Skeletal muscle tissue (tissue), 3 donors: ENCODE measurements at regions not wholly inside any gene's neighbourhood (a gene's known extent, or its start where the extent isn't known, plus 50 kb on each side); places are given as distances from the start of the nearest gene placed in this dataset.
"Not testable (repeated sequence)": the region's sequence is repeated elsewhere in the genome, so short reads cannot be mapped to it uniquely, and the experiment has no call there.

Experiments used
- H3K27ac ChIP-seq: one replicate; pipeline ENCODE4 v1.7.0; 2013; ENCODE audit warnings: mild to moderate bottlenecking, low read depth, low read length, inconsistent platforms
- H3K27me3 ChIP-seq, 3 donors: one replicate each; pipeline ENCODE4 v1.7.0; 2013; ENCODE audit warnings: low read length in 3 of 3; ENCODE audit not compliant: control insufficient read depth in 3 of 3, insufficient read depth in 3 of 3
- H3K36me3 ChIP-seq, 3 donors: one replicate each; pipeline ENCODE4 v1.7.0; 2013; ENCODE audit warnings: low read length in 3 of 3; ENCODE audit not compliant: control insufficient read depth in 3 of 3, insufficient read depth in 3 of 3
- H3K4me1 ChIP-seq, 3 donors: one replicate each; pipeline ENCODE4 v1.7.0; 2013; ENCODE audit warnings: low read length in 3 of 3, mild to moderate bottlenecking in 3 of 3; ENCODE audit not compliant: control insufficient read depth in 3 of 3, insufficient read depth in 3 of 3
- H3K4me3 ChIP-seq, 3 donors: one replicate each; pipeline ENCODE4 v1.7.0; 2013; ENCODE audit warnings: low read length in 3 of 3
- H3K9ac ChIP-seq, 3 donors: one replicate each; pipeline ENCODE4 v1.7.0; 2013; ENCODE audit warnings: low read length in 3 of 3, mild to moderate bottlenecking in 3 of 3, moderate library complexity in 2 of 3, low read depth in 1 of 3
- H3K9me3 ChIP-seq, 3 donors: one replicate each; pipeline ENCODE4 v1.7.0; 2013; ENCODE audit warnings: low read length in 3 of 3; ENCODE audit not compliant: control insufficient read depth in 3 of 3
- donor health status: Osteomylitis.

DNA sequence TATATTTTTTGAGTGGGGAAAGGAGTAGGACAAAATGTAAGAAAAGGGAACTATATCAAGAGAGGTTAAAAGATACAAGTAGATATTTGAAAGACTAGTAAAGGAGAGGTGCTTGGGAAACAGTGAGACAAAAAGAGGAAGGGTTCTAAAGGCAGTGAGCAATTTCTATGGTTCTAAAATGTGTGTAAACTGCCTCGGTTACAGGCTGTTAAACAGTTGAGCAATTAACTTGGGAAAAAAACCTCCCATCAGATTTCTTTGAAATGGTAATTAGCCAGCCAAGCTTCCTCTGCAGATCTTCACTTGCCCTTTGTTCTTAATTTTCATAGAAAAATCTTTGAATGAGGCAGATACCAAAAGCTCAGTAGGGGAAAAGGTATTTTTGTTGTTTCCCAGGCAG, 238.7 kb upstream of the KCNH7 start:
- H3K4me1 ChIP-seq, result no peaks in the 10 kb centered on the region
- no peak overlapping the region for H3K4me3 ChIP-seq
- H3K27me3 ChIP-seq, result no peaks in the 10 kb centered on the region
- no peaks in the 10 kb centered on the region for H3K36me3 ChIP-seq
- H3K9me3 ChIP-seq, result no peaks in the 10 kb centered on the region
- no peak overlapping the region for H3K9ac ChIP-seq
- no peak overlapping the region for H3K27ac ChIP-seq

DNA sequence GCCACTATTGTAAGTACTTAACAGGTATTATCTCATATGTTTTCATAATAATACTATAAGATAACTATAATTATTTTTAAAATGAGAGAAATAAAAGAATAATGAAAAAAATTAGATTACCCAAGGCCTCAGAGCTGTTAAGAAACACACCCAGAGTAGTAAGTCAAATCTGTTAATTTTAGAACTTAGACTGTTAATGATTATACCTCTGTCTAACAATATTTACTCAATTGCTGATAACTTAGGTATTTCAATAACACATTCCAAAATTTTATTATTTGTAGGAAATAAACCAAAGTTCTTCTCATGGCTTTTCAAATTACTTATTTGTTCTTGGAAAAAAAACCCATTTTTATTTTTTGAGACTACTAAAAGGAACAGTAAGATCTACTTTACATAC, 227.5 kb upstream of the KCNH7 start:
- Histone ChIP-seq H3K27me3 (no peaks in the 10 kb centered on the region), H3K27ac (no peak overlapping the region), H3K9me3 (no peaks in the 10 kb centered on the region)

DNA sequence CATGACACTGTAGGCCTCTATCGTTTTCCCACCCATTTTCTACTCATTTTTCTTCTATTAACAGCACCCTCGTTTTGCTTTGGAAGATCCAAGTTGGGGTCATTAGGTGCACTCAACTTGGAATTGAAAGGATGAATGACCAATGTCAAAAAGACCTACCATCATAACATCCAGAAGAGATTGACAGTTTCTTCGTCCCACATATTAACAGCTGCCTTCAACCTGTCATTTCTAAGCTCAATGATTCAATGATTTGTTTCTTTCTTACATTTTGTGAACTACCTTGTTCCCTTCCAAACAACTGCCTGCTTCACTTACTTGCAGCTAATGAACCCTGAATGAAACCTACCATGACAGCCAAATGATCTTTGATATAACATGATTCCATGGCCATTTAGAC, 224.0 kb upstream of the KCNH7 start:
- Histone ChIP-seq H3K36me3 (no peaks in the 10 kb centered on the region), H3K27ac (no peak overlapping the region), H3K4me1 (no peaks in the 10 kb centered on the region), H3K9me3 (no peaks in the 10 kb centered on the region), H3K4me3 (no peak overlapping the region), H3K27me3 (no peaks in the 10 kb centered on the region), H3K9ac (no peak overlapping the region)

More for the DNA sequence above, 227.5 kb upstream of the KCNH7 start:
- no peaks in the 10 kb centered on the region for H3K4me1 ChIP-seq
- no peak overlapping the region for H3K9ac ChIP-seq
- no peak overlapping the region for H3K4me3 ChIP-seq
- H3K36me3 ChIP-seq, result no peaks in the 10 kb centered on the region

- H3K4me3 ChIP-seq, result no peak overlapping the region
- H3K36me3 ChIP-seq, result no peaks in the 10 kb centered on the region
- no peaks in the 10 kb centered on the region for H3K4me1 ChIP-seq
- no peaks in the 10 kb centered on the region for H3K27me3 ChIP-seq
- no peak overlapping the region for H3K27ac ChIP-seq
- no peaks in the 10 kb centered on the region for H3K9me3 ChIP-seq
- H3K9ac ChIP-seq, result no peak overlapping the region
These were observed 208.0 kb upstream of the KCNH7 start for GRCh38 chr2:163046615-163047014.

DNA sequence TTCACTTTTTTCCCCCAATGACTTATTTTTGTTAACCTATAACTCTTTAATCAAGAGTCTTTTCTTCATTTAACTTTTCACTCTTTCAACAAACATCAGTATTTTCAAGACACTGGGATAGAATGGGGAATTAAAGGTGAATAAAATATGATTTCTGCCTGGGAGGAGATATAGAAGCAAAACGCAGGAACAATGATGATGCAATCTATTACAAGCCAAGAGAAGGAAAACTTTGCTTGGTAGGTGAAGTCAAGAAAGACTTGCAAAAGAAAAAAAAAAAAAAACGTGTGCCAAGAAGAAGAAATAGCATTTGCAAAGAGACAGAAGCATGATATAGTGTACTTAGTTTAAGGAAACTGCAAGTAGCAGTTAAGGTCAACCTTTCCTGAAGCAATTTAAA, 207.3 kb upstream of the KCNH7 start:
- no peaks in the 10 kb centered on the region for H3K36me3 ChIP-seq
- H3K4me1 ChIP-seq, result no peaks in the 10 kb centered on the region
- H3K4me3 ChIP-seq, result no peak overlapping the region
- H3K27me3 ChIP-seq, result no peaks in the 10 kb centered on the region
- no peak overlapping the region for H3K9ac ChIP-seq
- H3K27ac ChIP-seq, result no peak overlapping the region
- H3K9me3 ChIP-seq, result no peaks in the 10 kb centered on the region

- Histone ChIP-seq H3K4me1 (no peaks in the 10 kb centered on the region), H3K9me3 (no peaks in the 10 kb centered on the region), H3K9ac (no peak overlapping the region), H3K27ac (no peak overlapping the region), H3K27me3 (no peaks in the 10 kb centered on the region), H3K4me3 (no peak overlapping the region), H3K36me3 (no peaks in the 10 kb centered on the region)
These were observed 205.5 kb upstream of the KCNH7 start for GRCh38 chr2:163044114-163044513.

- H3K36me3 ChIP-seq, result no peaks in the 10 kb centered on the region
These were observed 204.6 kb upstream of the KCNH7 start for GRCh38 chr2:163043201-163043600.

DNA sequence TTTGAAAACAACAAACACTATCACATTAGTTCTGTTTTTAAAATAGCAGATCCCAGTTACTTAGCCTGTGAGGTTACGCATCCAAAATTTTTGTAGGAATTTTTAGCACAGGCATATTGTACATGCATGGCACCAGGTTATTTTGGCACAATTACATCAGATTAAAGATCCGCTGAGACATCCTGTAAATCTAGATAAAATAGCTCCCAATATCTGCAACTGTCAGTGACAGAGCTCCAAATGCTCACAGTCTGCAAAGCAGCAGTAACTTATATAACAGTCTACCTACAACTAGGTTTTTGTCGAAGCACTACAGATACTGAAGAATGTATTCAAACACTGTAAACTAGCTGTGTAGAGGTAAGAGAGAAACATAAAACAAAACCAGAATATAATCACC, 200.7 kb upstream of the KCNH7 start:
- Histone ChIP-seq H3K36me3 (no peaks in the 10 kb centered on the region), H3K9ac (no peak overlapping the region), H3K4me1 (no peaks in the 10 kb centered on the region), H3K27me3 (no peaks in the 10 kb centered on the region), H3K27ac (no peak overlapping the region), H3K4me3 (no peak overlapping the region), H3K9me3 (no peaks in the 10 kb centered on the region)

More at GRCh38 chr2:163043201-163043600, 204.6 kb upstream of the KCNH7 start:
- no peaks in the 10 kb centered on the region for H3K9me3 ChIP-seq
- H3K4me1 ChIP-seq, result no peaks in the 10 kb centered on the region
- H3K27me3 ChIP-seq, result no peaks in the 10 kb centered on the region
- H3K9ac ChIP-seq, result no peak overlapping the region
- no peak overlapping the region for H3K4me3 ChIP-seq
- H3K27ac ChIP-seq, result no peak overlapping the region

DNA sequence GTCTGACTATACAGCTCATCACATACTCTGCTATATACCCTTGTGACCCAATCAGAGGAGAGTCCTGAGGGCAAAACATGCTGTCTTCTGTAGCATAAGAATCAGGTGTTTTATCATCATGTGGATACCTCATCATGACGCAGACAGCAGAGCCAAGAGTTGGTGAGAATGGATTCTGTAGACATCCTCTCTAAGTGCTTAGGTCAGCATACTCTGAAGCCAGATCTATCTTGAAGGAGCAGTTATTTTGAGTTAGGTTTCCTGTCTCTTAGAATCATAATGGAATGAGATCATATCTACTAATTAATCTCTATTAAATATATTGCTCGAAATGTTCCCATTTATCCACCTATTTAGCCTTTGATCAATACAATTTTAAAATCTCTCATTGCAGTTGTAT, 190.2 kb upstream of the KCNH7 start:
- Histone ChIP-seq H3K4me1 (no peaks in the 10 kb centered on the region), H3K36me3 (no peaks in the 10 kb centered on the region), H3K4me3 (no peak overlapping the region), H3K9ac (no peak overlapping the region), H3K27ac (no peak overlapping the region), H3K9me3 (no peaks in the 10 kb centered on the region), H3K27me3 (no peaks in the 10 kb centered on the region)

DNA sequence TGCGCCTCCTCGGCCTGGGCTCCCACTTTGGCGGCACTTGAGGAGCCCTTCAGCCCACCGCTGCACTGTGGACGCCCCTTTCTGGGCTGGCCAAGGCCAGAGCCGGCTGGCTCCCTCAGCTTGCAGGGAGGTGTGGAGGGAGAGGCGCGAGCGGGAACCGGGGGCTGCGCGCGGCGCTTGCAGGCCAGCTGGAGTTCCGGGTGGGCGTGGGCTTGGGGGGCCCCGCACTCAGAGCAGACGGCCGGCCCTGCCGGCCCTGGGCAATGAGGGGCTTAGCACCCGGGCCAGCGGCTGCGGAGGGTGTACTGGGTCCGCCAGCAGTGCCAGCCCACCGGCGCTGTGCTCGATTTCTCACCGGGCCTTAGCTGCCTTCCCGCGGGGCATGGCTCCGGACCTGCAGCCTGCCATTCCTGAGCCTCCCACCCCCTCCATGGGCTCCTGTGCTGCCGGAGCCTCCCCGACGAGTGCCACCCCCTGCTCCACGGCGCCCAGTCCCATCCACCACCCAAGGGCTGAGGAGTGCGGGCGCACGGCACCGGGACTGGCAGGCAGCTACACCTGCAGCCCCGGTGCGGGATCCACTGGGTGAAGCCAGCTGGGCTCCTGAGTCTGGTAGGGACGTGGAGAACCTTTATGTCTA, 187.7 kb upstream of the KCNH7 start:
- H3K27me3 ChIP-seq, H3K27ac ChIP-seq, H3K4me1 ChIP-seq, H3K4me3 ChIP-seq, H3K9me3 ChIP-seq, H3K9ac ChIP-seq, H3K36me3 ChIP-seq: not testable (repeated sequence)

DNA sequence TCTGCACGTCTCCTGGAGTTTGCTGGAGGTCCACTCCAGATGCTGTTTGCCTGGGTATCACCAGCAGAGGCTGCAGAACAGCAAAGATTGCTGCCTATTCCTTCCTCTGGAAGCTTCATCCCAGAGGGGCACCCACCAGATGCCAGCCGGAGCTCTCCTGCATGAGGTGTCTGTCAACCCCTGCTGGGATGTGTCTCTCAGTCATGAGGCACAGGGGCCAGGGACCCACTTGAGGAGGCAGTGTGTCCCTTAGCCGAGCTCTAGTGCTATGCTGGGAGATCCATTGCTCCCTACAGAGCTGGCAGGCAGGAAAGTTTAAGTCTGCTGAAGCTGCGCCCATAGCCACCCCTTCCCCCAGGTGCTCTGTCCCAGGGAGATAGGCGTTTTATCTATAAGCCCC, 178.3 kb upstream of the KCNH7 start:
- not testable (repeated sequence) for H3K9ac ChIP-seq, H3K4me3 ChIP-seq, H3K27ac ChIP-seq, H3K9me3 ChIP-seq, H3K27me3 ChIP-seq, H3K36me3 ChIP-seq, H3K4me1 ChIP-seq
